GM19468 (cell line): ENCODE measurements at regions not wholly inside any gene's neighbourhood (a gene's known extent, or its start where the extent isn't known, plus 50 kb on each side); places are given as distances from the start of the nearest gene placed in this dataset.

Experiments
- ATAC-seq: cut with Tn5 transposase; IDR thresholded peaks from one replicate; pipeline ENCODE4 v1.9.1; 2021; ENCODE audit warnings: mild to moderate bottlenecking, moderate library complexity, moderate number of reproducible peaks; ENCODE audit not compliant: unreplicated experiment; ENCODE audit errors: extremely low read depth

DNA sequence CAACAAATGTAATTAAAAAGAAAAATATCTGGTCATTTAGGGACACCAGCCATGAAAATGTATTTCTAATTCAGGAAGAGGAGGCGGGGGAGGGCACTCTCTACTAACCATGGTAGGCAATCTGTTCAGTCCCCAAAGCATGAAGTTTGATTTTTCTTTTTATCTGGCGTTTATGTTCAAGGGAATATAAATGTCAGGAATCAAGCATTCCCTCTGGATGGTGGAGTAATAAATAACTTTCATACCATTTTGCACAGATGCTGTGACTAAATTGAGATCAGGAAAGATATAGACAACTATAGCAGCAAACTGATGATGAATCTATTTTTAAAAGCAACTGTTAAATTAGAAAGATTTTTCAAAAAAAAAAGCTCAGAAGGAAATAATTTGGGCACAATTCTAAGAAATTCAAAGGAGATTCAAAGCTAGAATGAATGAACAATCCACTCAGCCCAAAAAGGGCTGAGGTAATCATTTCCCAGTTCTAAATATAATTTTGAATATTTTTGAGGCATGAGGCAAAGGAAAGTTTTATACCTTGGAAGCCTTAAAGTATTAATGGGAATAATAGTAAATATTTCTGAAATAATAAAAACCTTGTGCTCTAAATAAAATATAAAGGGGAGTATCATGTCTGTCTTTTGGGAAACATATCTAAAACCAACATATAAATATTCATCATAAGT is 146.4 kb upstream of the POU2AF2 start:
- ATAC-seq: no peak

DNA sequence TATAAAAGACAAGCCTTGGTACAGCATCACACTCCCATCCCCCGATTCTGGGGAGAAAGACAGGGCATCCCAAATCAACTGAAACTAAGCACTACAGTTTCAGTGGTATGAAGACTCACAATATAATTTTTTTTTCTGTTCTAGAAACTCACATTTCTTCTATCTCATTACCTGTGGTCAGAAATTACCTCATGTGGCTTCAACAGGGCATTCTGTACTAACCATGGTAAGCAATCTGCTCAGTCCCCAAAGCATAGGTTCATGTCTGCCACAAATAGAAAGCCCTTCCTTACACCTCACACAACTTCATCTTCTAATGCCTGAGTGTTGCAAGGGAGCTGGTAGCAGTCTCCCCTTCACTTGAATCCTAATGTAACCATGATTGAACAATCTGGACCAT is 147.4 kb upstream of the POU2AF2 start:
- no peak for ATAC-seq

DNA sequence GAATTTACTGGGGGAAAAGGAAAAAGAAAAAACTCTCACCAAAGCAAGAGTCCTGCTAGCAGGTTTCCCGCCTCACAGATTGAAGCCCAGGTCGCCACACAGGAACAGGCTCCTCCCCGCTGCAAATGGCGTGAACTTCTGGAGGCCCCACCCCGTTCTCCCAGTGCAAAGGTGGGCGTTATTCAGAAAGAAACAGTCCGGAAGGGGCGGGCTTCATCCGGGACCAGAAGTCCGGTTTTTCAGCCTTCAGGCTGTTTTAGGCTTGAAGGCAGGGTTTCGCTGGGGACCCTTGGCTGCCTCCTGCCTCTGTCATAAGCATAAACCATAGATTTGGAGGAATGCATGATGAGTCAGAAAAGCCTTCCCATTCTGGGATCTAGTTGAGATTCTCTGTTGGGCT is 148.3 kb upstream of the POU2AF2 start:
- no peak for ATAC-seq

DNA sequence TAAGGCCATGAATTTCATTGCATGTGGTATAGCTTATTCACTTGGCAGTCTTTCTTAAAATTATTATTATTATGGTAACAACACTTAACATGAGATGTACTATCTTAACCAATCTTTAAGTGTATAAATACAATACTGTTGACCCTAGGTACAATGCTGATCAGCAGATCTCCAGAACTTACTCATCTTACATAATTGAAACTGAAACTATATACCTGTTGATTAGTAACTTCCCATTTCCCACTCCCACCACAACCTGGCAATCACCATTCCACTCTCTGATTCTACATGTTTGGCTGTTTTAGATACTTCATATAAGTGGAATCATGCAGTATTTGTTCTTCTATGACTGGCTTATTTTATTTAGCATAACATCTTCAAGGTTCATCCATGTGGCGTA is 150.2 kb upstream of the POU2AF2 start:
- ATAC-seq: no peak

DNA sequence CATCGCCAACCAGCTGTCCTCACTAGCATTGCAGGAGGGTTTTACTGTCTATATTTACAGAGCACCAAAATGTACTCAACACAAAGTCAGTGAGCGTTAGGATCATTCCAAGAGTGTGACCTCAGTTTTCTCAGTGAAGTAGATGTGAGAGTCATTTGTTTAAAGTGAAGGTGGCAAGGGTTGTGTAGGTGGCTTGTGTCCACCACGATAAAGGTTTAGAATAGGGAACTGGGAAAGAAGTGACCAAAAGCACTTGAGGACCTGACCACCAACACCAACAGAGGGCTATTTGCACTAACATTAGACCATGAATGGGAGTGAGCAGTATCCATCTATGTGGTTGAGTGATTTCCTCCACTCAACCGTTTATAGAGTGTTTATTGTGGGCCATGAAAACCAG is 152.5 kb upstream of the POU2AF2 start:
- no peak for ATAC-seq

DNA sequence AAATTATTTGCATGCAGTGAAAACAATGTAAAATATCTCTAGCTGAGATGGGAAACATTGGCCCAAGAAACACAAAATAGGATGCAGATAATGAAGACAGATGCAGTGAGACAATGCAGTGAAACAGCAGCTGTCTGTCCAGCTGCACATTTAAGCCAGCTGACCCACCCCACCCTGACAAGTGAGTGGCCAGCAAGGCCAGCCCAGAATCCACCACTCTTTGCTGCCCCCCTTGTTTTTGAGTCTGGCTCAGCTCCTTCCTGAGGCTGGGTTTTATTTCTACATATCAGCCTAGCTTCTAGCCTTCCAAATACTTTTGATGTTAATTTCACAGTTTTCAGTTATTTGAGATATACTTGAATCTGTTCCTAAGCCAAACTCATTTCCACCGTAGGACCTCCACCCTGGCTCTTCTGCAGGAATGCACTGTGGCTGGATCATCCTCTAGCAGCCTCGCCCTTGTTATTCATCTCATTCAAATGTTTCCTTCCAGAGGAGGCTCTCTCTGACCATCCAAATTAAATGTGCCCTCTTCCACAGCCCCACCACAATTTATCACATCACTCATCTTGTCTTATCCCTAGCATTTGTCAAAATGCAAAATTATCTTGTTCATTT is 154.1 kb upstream of the POU2AF2 start:
- ATAC-seq: no peak

DNA sequence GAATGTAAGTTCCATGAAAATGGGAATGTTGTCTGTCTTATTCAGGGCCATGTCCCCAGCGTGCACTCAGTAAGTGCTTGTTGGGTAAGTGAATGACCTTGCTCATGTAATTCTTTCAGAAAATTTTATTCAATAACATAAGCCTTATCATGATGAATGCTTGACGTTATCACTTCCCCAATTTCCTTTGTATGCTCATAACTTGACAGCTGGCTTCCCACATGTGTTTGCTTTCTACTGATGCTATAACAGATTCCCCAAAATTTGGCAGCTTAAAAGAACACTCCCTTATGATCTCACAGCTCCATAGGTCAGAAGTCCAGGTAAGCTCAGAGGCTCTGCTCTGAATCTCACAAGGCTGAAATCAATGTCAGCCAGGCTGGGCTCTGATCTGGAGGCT is 155.8 kb upstream of the POU2AF2 start:
- no peak for ATAC-seq

DNA sequence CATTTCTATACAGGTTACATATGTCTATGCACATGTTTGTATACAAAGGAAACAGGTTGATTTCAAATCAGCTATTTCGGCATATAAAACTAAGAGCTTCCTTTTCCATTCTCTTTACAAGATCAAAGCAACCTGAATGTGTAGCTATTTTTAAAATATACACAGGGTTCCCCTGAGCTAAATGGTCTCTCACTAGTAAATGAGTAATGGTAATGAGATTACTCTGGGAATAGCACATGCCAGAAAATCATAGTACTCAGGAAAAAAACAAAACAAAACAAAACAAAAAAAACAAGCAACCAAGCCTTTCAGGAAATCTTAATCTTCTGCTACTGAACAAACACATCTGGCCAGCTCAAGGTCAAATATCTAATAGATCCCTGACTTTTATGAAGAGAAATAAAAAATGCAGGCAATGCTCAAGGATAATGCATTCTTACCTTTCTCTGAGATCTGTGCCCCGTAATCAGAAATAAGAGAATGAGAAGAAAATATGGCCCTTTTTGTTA is 156.6 kb upstream of the POU2AF2 start:
- no peak for ATAC-seq

DNA sequence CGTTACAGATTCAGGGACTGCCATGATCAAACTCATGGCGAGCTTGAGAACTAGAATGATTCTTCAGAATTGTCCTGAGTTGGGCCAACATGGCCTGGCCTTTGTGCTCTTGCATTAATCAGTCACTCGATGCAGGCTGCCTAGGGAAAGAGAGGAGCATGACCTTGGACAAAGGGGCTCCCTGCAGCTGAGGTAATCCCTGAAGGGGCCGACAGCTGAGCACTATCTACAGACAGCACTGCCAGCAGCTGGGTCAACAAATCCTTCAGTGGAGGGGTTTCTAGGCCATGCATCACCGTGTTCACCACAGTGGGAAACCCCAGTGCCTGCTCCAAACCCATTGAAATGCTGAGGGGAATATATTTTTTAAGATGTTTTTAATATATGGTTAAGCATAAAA is 159.5 kb upstream of the POU2AF2 start:
- ATAC-seq: no peak

DNA sequence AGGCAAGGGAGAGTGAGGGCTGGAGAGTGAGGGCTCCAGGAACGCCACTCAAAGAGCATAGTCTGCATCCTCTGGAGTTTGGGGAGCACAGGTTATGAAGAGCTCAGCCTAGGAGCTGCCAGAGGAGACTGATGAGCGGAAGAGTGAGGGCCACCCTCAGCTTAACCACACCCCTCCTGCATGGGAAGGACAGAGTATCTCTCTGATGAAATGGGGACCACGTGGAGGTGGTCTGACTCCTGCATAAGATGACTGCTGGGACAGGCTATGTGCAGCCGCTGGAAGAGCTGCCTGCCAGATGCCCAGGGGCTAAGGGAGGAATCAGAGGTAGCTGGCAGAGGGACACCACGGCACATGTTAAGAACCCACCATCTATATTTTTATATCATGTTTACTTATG is 162.9 kb upstream of the POU2AF2 start:
- no peak for ATAC-seq

DNA sequence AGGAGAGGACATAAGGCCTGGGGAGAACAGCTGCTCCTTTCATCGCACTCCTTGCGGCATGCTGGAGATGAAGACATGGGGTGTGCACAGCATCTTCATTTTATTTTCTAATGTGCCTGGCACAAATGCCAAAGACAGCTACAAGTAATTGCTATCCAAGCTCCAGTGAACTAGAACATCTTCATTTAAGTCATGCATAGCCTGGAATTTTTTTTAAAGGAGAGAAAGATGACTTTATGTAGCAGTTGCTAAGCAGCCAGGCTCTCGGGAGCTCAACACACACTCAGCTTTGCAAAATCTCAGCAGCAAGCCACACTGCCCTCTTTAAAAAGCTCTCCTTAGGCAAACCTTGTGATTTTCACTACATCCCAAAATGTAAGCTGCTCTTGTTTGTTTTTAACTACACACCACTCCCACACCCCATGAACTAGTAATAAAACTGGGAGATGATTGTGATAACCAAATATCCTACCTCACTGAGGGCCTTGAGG is 164.5 kb upstream of the POU2AF2 start:
- ATAC-seq: no peak

DNA sequence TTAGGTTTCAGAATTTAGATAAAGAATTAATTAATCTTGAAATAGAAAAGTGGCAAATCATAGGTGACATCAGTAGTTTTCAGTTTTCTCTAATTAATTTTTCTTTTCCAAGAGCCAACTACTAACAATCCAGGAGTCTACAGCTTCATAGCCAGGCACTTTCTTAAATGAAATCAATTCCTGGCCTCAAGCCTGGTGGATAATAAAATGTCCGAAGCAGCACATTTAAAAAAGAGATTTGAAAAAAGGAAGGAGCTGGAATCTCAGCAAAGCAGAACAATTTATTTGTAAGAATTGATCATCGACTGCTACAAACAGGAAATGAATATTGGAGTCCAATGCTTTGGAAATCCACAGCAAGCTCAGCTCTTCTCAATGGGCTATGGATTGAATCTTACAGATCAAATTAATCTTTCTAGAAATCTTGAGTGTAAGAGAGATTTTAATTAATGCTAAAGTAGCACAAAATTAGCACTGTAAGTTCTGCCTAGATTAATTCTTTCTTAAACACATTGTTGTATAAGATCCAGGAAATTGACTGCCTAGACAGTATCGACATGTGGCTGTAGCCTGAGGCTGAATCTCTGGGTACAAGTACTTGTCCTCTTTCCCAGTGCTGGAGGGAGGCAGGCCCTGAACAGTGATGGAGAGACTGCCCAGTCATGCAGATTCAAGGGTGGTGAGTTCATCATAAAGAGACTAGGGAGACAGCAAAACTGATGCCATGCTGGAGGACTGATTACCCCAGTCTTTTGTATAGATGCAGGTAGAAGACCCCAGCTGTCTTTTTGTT is 167.8 kb upstream of the POU2AF2 start:
- no peak for ATAC-seq

DNA sequence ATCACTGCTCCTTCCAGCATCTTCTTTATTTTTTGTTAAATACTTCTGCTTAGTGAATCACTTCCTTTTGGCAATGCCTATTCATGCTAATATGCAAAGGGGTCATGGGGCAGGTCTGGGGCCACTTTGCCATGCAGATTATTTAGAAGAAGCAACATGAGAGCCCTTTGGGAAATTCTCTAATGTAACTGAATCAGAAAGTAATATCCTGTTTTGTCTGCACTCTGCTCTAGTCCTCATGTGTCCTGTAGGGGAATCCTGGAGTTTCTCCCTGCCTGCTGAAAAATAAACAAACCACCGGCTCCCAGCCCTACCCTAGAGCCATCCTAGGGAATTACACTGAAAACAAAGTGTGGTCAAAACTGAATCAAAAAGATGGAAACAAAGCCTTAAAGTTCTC is 176.5 kb upstream of the POU2AF2 start:
- ATAC-seq: no peak

DNA sequence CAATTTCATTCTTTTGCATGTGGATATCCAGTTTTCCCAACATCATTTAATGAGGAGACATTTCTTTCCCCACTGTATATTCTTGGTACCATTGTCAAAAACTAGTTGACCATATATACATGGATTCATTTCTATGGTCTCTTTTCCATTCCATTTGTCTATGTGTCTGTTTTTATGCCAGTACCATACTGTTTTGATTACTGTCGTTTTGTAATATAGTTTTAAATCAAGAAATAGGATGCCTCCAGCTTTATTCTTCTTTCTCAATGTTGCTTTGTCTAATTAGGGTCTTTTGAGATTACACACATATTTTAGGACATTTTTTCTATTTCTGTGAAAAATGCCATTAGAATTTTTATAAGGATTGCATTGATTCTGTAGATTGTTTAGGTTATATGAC is 177.5 kb upstream of the POU2AF2 start:
- no peak for ATAC-seq

DNA sequence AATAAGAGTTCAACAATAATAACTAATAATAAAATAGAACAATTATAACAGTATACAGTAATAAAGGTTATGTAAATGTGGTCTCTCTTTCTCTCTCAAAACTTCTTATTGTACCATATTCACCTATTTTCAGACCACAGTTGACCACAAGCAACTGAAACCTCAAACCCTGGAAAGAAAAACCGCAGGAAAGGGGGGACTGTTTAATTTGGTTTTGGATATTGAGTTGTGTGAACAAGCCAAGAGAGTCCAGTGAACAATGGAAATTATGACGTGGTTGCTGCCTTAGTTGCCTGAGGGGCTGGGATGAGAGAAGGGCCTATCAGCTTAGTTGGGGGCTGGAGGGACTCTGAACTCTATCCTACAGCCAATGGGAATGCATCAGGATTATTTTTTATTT is 178.7 kb upstream of the POU2AF2 start:
- ATAC-seq: no peak

DNA sequence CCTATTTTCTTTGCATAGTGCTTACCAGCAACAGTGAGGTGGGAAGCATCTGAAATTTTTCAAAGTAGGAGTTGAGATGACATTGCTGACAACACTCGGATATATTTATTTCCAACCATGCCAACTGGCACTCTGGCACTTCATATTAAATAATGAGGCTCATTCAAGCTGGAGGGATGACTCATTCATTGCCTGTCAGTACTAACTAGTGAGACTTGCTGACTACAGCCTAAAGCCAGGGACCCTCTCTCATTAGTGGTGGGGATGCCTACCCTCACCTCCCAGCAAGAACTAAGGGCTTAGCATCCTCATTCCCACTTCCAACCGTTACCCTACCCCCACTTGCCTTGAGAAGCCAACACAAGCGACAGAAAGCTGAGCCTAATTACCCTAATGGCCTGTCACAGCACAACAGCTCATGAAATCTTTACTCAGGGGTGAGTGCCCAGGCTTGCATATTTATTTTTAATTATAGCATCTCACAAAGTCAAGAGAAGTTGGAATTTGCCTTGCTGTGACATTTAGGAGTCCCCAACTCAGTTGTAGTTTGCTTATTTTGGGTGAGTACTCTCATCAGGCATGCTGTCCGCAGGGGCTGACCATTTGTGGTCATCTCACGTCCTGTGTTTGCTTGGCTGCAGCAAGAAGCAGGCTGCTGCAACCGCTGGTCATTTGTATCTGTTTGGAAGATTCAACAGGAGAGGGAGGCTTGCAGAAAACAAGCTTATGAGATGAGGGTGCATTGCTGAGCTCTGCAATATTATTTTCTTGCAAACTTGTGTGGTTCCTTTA is 181.6 kb upstream of the POU2AF2 start:
- no peak for ATAC-seq

DNA sequence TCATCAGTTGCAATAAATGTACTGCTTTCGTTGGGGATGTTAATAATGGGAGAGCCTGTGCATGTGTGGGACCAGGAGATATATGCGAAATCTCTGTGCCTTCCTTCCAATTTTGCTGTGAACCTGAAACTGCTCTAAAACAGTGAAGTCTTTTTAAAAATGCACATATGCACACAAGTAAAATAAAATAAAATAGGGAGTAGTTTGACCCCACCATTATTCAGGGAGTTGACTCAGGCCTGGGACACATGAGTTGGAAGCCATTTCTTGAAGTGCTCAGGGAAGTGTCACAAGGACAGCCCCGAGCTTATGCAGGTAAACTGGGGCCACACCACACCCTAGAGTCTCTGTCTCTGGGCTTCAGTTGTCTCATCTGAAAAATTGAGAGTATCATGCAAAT is 183.1 kb upstream of the POU2AF2 start:
- no peak for ATAC-seq

DNA sequence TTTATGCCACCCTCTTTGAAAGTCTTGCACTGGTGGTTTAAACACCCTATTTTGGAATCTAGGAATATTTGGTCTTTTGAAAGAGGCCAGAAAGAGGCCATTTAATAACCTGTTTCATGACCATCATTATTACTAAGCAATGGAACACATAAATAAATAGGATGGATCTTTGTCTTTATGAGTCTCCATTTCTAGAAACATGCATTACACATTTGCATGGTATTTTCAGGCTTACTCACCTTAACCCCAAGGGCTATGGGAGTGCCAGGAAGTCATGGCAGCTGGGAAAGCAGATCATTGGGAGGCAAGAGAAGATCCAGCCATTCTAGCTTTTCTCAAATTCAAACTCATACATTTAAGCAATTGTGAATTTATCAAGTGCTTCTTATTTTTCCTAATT is 185.8 kb upstream of the POU2AF2 start:
- ATAC-seq: no peak

DNA sequence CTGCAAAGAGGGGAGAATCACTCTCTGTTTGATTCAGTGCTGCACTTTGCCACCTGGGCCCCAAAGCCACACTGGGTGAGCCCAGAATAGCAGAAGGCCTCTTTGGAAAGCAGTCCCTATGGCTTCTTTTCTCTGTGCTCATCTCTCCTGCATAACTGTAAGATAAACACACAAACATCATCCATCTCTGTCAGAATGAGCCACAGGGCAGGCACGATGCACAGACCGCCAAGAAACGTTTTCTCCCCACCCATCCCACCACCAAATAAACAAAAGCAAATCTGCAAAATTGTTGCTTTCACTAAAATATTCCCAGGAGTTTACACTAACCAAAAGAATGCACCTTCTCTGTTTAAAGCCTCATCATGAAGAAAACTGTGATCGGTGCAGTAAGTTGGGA is 196.4 kb upstream of the POU2AF2 start:
- no peak for ATAC-seq

DNA sequence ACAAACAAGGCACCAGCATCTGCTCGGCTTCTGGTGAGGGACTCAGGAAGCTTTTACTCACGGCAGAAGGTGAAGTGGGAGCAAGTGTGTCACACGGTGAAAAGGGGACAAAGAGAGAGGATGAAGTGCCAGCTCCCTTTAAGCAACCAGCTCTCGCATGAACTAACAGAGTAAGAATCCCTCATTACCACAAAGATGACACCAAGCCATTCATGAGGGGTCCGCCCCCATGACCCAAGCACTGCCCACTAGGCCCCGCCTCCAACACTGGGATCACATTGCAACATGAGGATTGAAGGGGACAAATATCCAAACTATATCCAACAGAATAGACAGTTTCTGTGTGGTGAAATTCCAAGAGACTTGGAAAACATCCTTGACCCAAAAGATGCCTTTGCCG is 198.2 kb upstream of the POU2AF2 start:
- ATAC-seq: no peak
